ENCODE measurements at regions not wholly inside any gene's neighbourhood (a gene's known extent, or its start where the extent isn't known, plus 50 kb on each side); places are given as distances from the start of the nearest gene placed in this dataset.

DNA sequence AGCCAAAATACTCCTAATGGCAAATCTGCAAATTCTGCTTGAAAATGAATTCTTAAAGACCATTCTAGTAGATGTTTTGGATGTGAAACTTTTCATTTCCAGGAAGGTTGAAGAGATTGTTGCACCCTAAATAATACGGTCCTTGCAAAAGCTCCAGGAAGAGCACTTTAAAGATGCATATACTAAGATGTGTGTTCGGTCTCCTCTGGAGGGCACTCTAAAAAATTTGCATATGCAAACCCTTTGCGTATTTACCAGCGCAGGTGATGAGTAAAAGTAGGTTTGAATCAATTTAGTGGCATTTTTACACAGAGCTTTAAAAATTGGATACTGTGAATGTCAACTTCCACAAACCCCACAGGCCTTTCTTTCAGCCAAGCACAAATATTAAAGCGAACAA is 378.1 kb upstream of the SORCS1 start:
- Mint-ChIP-seq H3K4me1 (ENCODE audit: unreplicated experiment) (peaks cover 4% of the 10 kb centered on the region), H3K27me3 (ENCODE audit: unreplicated experiment) (no peaks in the 10 kb centered on the region), H3K27ac (ENCODE audit: unreplicated experiment) (no peak overlapping the region), H3K36me3 (ENCODE audit: low read depth, unreplicated experiment) (no peaks in the 10 kb centered on the region), H3K4me3 (ENCODE audit: unreplicated experiment) (no peak overlapping the region), H3K9me3 (ENCODE audit: unreplicated experiment) (no peaks in the 10 kb centered on the region)
- DNase-seq (ENCODE audit: low spot score), result no peak
- TF ChIP-seq, protein P1, sequence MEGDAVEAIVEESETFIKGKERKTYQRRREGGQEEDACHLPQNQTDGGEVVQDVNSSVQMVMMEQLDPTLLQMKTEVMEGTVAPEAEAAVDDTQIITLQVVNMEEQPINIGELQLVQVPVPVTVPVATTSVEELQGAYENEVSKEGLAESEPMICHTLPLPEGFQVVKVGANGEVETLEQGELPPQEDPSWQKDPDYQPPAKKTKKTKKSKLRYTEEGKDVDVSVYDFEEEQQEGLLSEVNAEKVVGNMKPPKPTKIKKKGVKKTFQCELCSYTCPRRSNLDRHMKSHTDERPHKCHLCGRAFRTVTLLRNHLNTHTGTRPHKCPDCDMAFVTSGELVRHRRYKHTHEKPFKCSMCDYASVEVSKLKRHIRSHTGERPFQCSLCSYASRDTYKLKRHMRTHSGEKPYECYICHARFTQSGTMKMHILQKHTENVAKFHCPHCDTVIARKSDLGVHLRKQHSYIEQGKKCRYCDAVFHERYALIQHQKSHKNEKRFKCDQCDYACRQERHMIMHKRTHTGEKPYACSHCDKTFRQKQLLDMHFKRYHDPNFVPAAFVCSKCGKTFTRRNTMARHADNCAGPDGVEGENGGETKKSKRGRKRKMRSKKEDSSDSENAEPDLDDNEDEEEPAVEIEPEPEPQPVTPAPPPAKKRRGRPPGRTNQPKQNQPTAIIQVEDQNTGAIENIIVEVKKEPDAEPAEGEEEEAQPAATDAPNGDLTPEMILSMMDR (IDR thresholded peaks at IDR 0.05; ENCODE audit: unreplicated experiment), result no peak

DNA sequence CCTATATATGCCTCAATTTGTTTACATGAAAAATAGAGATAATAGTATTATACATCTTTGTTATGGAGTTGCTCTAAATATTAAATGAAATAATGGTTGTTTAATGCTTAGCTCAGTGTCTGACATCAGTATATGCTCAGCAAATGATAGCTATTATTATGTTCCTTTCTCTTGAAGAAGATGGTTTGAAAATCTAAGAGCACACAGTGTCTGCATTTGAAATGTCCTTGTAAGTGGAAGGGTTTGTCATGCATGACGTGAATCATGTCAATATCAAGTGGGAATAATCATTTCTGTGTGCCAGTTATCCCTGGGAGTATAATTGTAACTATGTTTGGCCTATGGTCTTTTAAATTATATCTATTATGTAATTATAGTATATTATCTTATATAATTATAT is 377.5 kb upstream of the SORCS1 start:
- Mint-ChIP-seq H3K9me3 (ENCODE audit: unreplicated experiment) (no peaks in the 10 kb centered on the region), H3K27me3 (ENCODE audit: unreplicated experiment) (no peaks in the 10 kb centered on the region), H3K27ac (ENCODE audit: unreplicated experiment) (no peak overlapping the region), H3K36me3 (ENCODE audit: low read depth, unreplicated experiment) (no peaks in the 10 kb centered on the region), H3K4me1 (ENCODE audit: unreplicated experiment) (peaks cover 4% of the 10 kb centered on the region), H3K4me3 (ENCODE audit: unreplicated experiment) (no peak overlapping the region)
- DNase-seq (ENCODE audit: low spot score), result no peak
- TF ChIP-seq, protein P1 (IDR thresholded peaks at IDR 0.05; ENCODE audit: unreplicated experiment), result no peak

DNA sequence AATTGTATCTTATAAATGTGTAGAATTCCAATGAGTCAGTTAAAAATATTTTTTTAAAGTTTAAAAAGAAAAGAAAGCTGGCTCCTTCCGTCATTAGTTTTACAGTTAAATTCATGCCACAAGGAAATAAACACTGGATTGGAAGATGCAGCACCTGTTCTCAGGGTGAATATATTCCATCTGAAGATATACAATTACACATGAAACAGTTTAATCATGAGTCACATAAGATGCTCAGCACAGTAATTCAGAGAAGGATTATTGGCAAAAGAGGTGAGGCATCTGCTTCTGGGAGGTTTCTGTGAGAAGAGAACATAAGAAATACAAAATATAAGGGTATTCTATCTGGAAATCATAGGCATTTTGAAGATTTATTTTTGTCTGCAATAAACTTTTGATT is 376.5 kb upstream of the SORCS1 start:
- Mint-ChIP-seq H3K4me1 (ENCODE audit: unreplicated experiment) (no peaks in the 10 kb centered on the region), H3K27ac (ENCODE audit: unreplicated experiment) (no peak overlapping the region), H3K9me3 (ENCODE audit: unreplicated experiment) (no peaks in the 10 kb centered on the region), H3K36me3 (ENCODE audit: low read depth, unreplicated experiment) (no peaks in the 10 kb centered on the region), H3K4me3 (ENCODE audit: unreplicated experiment) (no peak overlapping the region), H3K27me3 (ENCODE audit: unreplicated experiment) (no peaks in the 10 kb centered on the region)
- TF ChIP-seq, protein P1 (IDR thresholded peaks at IDR 0.05; ENCODE audit: unreplicated experiment), result no peak
- no peak for DNase-seq (ENCODE audit: low spot score)

DNA sequence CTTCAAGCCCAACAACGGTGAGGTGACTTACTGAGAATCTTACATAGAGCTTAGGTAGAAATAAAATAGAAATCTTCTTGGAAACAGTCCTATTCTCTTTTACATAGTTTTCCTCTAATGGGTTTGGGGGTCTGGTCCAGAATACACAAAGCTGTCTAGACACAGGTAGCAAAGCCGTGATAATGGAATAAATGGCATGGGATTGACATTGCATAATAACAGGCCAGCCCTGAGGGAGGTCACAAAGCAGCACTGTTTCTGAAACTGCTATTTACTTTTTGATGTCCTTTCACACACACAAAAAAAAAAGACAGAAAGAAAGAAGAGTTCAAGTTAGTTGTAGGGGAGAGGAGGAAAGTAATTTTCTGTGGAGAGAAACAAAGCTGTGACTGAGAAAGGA is 364.8 kb upstream of the SORCS1 start:
- Mint-ChIP-seq H3K9me3 (ENCODE audit: unreplicated experiment) (no peaks in the 10 kb centered on the region), H3K4me1 (ENCODE audit: unreplicated experiment) (no peaks in the 10 kb centered on the region), H3K36me3 (ENCODE audit: low read depth, unreplicated experiment) (no peaks in the 10 kb centered on the region), H3K27me3 (ENCODE audit: unreplicated experiment) (no peaks in the 10 kb centered on the region), H3K27ac (ENCODE audit: unreplicated experiment) (no peak overlapping the region), H3K4me3 (ENCODE audit: unreplicated experiment) (no peak overlapping the region)
- DNase-seq (ENCODE audit: low spot score), result no peak
- TF ChIP-seq, protein P1 (IDR thresholded peaks at IDR 0.05; ENCODE audit: unreplicated experiment), result no peak

DNA sequence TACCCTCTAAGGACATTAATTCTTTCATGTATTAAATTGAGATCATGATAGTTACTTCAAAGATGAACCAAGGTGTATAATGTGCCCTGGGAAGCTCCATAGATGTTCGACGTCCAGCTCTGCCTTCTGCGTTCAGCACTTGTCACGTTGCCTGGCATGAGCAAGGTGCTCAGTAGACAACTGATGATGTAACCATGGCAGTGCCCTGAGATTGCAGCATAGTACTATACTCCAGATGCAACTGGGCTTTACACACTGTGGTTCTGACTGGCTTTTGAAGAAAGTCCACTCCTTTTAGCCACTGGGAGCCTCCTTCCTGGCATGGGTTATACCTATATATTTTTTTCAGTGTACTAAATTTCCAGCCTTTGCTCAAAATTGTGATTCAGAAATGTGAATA is 355.8 kb upstream of the SORCS1 start:
- TF ChIP-seq, protein P1 (IDR thresholded peaks at IDR 0.05; ENCODE audit: unreplicated experiment), result no peak
- Mint-ChIP-seq H3K4me3 (ENCODE audit: unreplicated experiment) (no peak overlapping the region), H3K4me1 (ENCODE audit: unreplicated experiment) (no peaks in the 10 kb centered on the region), H3K27me3 (ENCODE audit: unreplicated experiment) (no peaks in the 10 kb centered on the region), H3K9me3 (ENCODE audit: unreplicated experiment) (no peaks in the 10 kb centered on the region), H3K36me3 (ENCODE audit: low read depth, unreplicated experiment) (no peaks in the 10 kb centered on the region), H3K27ac (ENCODE audit: unreplicated experiment) (no peak overlapping the region)
- DNase-seq (ENCODE audit: low spot score), result no peak

Measured in endothelial cell (in vitro differentiated cells).